HPDE6-E6E7 (cell line): ENCODE measurements at regions not wholly inside any gene's neighbourhood (a gene's known extent, or its start where the extent isn't known, plus 50 kb on each side); places are given as distances from the start of the nearest gene placed in this dataset.

Source experiments
- DNase-seq: peaks from one replicate; pipeline ENCODE4 v3.0.0; 2011; ENCODE audit warnings: missing footprints; ENCODE audit errors: extremely low spot score

DNA sequence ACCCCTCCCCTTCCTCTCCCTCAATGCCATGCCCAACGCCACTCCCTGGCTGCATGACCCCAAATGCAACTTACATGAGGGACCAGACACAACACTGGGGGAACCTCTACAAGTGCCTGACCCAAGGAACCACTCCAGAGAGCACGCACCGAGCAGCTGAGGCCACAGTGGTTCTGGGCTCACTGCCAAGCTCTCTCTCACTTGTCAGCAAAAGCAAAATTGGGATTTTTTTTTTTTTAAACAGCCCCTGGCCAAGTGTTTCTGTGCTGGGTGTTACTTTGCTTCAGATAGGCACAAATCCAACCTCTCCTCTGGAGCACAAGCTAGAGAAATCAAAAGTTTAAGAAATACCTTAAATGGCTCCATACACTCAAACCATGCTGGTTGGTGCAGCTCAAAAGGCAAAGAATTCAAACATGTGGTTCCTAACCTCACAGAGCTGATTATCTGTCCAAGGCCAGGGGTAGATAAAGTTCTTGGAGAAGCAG is 363.0 kb downstream of the SETD4 start:
- no peak for DNase-seq

DNA sequence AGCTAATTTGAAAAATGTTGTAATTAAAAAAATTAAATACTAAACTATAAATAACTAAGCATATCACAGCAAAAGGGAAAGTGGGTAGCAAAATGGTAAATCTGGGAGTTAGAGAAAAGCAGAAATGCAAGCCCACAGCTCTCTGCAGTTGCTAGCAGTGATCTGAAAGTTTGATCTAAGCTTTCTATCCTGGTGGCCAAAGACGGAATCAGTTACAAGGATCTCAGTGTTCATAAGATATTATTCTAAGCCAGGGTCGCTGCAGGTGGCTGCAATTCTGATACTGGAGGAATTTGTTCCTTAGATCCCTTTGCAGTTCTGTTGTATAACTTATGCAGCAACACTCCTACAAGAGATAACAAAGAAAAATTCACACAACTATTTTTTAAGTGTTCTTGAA is 363.7 kb downstream of the SETD4 start:
- DNase-seq = no peak

DNA sequence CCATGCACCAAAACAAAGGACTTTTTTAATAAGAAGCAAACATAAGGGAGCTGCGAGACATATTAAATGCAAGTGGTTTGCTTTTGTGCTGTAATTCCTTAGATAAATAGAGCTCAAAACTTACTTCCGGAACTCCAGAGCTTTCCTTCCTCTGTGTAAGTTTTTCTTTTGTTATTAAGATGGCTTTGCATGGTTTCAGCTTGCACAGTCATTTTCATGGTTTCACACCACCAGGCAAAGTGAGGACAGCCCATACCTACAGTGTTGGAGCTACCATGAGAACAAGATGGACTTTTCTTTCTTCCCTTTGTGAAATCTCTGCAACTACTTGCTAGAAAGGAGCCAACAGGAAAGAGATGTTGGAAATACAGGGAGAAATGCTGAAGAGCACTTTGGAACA is 368.0 kb downstream of the SETD4 start:
- no peak for DNase-seq

DNA sequence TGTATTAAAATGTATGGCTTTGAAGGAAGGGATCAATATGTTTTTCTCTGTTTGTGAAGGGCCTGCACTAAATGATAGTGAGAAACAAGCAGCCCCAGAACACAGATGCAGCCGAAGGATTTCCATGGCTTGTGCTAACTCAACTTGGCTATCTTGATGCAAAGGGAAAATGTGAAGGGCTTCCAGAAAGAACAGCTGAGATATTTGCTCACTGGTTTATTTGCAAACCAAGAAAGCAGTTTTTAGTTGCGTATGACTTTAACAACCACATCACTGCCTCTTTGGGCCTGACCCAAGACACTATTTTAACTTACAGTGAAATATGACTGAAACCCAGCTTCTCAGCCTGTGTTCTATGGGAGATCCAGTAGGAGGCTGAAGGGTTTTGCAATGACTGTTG is 369.9 kb downstream of the SETD4 start:
- no peak for DNase-seq

- DNase-seq = no peak
Observed at GRCh38 chr21:35686156-35686555, 374.2 kb downstream of the SETD4 start.

DNA sequence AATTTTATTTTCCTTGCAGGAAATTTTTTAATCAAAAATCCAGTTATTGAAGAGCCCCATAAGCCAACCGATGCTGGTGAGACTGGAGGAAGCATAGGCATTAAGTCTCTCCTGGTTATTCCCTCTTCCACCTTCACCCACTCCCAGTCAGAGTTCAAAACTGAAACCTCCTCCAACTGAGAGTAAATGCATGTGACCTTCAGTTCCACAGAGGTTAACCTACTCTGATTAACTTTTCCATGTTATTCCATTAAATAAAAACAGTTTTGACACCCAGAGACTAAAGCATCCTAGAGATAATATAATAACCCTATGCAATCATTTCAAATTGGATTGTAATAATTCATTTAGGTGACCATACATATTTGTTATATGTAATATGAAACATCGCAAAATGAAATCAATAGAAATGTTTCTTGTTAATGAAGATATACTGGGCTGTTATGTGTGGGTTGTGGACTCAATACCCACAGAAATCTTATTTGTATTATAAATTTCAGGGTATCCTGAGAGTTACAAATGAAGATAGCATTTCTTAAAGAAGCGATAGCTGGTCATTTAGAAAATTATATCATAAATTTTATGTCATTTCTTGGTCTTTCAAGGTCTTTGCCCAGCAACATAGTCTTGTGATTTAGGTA is 376.5 kb downstream of the SETD4 start:
- no peak for DNase-seq

GRCh38 chr21:35682904-35683549 is 377.3 kb downstream of the SETD4 start:
- no peak for DNase-seq

GRCh38 chr21:35681946-35682345 is 378.4 kb downstream of the SETD4 start:
- no peak for DNase-seq

- DNase-seq = no peak
Observed at GRCh38 chr21:35679076-35679475, 381.2 kb downstream of the SETD4 start.

DNA sequence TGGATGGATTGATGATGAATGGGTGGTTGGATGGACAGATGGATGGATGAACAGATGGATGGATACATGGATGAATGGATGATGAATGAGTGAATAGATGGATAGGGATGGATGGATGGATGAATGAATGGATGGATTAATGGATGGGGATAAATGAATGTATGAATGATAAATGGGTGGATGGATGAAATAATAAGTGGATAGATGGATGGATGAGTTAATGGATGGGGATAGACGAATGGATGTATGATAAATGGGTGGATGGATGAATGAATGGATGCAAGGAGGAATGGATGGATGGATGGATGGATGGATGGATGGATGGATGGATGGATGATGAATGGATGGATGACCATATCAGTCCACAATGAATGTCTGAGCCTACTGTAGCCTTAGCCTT is 381.9 kb downstream of the SETD4 start:
- no peak for DNase-seq

GRCh38 chr21:35677298-35677841 is 383.0 kb downstream of the SETD4 start:
- DNase-seq = no peak

- DNase-seq = no peak
Observed at GRCh38 chr21:35674895-35675470, 385.3 kb downstream of the SETD4 start.

DNA sequence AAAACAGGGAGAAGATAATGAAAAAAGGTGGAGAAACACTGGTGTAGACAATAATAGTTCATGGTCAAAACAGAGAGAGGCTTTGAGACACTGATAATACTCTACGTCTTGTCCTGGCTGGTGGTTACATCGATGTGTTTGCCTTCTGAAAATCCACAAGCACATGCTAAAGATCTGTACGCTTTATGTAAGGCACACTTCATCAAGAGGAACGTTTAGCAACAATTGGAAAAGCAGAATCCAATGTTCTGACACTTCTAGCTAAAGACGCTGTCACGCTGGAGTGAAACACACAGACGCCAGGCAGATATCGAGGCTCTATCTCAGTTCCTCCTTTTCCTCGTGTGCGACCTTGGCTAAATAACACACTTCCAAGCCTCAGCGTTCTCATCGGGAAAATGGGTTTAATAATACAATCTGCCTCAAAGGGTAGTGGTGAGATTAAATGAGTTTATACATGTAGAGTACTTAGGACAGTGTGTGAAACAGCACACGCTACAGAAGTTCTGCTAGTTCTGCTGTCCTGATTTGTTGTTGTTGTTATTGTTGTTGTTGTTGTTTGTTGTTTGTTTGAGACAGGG is 386.1 kb downstream of the SETD4 start:
- no peak for DNase-seq

- no peak for DNase-seq
Observed at GRCh38 chr21:35672313-35672712, 388.0 kb downstream of the SETD4 start.

DNA sequence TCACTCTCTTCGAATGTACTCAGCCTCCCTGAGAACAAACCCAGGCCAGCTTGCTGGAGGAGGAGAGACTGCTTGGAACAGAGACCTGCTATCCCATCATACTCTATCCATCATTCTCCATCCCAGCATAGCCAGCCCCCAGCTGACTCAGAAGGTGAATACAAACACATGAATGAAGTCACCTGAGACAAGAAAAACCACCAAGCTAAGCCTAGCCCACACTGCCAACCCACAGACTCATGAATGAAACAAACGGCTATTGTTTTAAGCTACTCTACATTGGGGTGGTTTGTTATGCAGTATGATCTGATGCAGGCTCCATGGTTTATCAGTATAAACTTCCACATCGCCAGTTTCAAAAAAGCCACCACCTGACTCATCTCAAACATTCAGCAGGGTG is 395.6 kb downstream of the SETD4 start:
- peak; percentile 16 for DNase-seq

GRCh38 chr21:35663856-35664606 is 396.3 kb downstream of the SETD4 start:
- no peak for DNase-seq

GRCh38 chr21:35658242-35658641 is 402.1 kb downstream of the SETD4 start:
- no peak for DNase-seq

GRCh38 chr21:35652872-35653271 is 407.5 kb downstream of the SETD4 start:
- DNase-seq = no peak

- DNase-seq = no peak
Observed at GRCh38 chr21:35652196-35652595, 408.1 kb downstream of the SETD4 start.

DNA sequence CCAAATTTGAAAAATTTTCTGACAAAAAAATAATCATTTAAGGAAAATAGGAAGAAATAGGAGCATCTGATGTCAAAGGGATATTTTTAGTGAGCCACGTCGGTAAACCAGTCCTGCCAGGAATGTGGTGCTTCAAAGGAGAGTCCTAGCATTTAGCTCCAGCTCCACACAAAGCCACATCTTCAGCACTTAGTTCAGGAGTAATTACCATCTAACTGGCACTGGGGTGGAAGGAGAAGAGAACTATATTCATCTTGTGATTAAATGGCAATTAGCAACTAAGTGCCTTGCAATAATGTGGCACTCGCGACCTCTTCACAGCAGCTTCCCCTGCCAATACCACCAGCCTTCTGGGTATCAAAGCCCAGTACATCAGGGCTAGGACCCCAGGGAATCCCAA is 409.1 kb downstream of the SETD4 start:
- no peak for DNase-seq

DNA sequence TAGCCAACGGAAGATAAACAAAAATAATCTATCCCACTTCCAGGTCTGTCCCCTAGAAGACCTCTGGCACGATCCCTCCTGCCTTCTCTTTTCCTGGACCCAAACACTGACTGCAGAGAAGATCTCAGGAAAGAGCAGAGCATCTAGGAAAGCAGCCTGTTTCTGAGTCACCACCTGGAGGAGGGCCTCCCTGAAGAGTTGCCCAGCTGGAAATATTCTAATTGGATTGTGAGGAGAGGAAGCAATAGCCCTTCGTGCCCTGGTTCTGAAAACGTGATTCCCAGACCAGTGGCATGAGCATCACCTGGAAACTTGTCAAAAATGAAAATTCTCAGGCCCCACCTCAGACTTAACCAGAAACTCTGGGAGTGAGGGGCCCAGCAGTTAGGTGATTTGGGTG is 411.1 kb downstream of the SETD4 start:
- DNase-seq = peak; percentile 20

GRCh38 chr21:35648512-35648911 is 411.8 kb downstream of the SETD4 start:
- DNase-seq = no peak
